GM21723 (cell line): ENCODE measurements at regions not wholly inside any gene's neighbourhood (a gene's known extent, or its start where the extent isn't known, plus 50 kb on each side); places are given as distances from the start of the nearest gene placed in this dataset.
A peak's percentile ranks its signal among the peaks of the same experiment; 100 is the strongest.
"Not testable (repeated sequence)": the region's sequence is repeated elsewhere in the genome, so short reads cannot be mapped to it uniquely, and the experiment has no call there.

Experiments used
- ATAC-seq: cut with Tn5 transposase; IDR thresholded peaks from one replicate; pipeline ENCODE4 v1.9.1; 2021; ENCODE audit warnings: mild to moderate bottlenecking, moderate library complexity; ENCODE audit not compliant: unreplicated experiment

DNA sequence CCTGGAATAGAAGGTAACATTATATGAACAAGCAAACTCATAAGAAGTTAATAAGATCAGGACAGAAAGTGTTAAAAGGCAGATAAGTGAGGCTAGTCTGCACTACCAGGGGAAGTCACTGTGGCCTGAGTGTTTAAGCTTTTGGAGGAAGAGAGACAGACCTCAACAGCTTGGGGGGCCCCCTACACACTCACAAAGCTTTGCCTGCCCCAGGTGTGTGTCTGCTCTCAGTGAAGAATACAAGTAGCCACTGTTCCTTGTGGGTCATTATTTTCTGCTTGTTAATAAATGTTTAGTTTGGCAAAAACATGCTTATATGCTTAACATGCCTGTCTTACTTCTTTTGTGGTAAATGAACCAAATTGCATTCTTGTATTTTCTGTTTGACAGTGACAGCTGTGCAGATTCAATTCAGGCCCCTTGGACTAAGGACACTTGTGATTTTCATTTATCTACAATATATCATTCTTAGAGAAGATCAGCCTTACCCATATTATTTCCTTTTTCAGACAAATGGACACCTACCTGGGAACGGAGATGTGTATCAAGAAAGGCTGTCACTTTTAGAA is 50.7 kb upstream of the C12orf71 start:
- ATAC-seq = peak; percentile 77

DNA sequence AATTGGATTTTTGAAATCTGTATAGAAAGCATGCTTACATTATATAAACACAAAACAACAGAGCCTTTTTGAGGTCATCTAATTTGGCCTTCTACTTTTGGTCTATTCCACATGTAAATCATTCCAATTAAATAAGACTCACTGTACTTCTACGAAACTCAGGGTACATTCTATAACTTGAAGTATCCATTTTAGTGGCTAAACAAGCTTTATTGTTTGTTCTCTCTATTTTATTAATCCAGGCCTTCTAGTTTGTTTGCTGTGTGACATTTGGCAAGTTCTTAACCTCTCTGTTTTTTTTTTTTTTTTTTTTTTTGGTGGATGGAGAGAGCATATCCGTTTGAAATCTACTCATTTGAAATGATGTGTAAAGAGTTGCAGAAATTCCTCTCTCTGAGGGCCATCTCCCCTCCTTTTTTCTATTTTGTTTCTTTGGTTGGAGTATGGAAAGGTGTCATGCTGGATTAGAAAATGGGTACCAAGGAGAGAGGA is 58.1 kb upstream of the C12orf71 start:
- ATAC-seq = no peak

DNA sequence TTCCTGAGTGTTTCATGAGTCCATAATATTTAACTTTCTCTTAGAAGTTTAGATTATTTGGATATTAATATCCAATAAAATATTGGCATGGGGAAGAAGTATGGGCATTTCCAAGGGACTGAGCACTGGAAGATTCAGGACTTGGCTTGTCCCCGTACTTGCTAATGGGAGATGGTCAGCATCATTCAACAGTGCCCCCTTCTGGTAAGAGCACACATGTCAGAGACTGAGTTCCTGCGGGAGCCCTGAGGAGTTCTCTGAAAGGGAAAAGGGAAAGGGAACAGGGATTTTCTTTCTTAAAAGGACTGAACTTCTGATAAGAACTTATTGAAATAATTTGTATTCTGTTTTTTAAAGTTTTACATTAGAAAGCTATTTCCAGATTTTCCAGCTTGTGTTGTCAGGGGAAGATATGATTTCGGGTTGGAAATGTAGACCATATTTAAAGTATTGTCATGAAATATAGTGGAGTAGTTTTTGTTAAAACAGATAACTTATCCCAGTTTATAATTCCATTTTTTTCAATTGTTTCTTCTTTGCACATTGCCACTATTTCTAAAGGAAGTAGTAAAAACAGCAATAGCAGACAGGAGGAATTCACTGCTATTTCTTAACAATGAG is 59.8 kb upstream of the C12orf71 start:
- ATAC-seq = no peak

DNA sequence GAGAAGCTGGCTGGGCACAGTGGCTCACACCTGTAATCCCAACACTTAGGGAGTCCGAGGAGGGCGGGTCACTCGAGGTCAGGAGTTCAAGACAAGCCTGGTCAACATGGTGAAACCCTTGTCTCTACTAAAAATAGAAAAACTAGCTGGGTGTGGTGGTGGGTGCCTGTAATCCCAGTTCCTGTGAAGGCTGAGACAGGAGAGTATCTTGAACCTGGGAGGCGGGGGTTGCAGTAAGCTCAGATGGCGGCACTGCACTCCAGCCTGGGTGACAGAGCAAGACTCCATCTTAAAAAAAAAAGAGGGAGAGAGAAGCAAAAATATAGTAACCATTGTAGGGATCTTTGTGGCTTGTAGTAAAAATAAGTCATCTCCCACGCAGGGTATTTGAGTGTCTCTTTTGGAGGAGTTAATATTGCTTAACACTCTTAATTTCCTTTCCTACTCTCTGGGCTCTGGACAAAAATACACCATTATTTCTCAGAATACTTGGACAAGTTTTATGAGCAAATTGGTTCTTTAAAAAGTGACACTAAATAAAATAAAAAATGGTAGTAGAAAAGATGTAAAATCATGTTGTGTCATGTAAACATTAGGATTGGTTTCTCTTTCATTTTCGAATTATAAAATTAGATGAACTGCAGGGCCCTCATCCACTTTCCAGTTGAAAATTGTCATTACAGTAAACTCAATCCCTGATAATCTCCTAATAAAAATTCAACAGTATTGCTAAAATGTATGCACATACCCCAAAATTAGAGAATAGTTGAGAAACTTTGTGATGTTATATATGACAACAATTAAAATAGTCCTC is 61.1 kb upstream of the C12orf71 start:
- no peak for ATAC-seq

DNA sequence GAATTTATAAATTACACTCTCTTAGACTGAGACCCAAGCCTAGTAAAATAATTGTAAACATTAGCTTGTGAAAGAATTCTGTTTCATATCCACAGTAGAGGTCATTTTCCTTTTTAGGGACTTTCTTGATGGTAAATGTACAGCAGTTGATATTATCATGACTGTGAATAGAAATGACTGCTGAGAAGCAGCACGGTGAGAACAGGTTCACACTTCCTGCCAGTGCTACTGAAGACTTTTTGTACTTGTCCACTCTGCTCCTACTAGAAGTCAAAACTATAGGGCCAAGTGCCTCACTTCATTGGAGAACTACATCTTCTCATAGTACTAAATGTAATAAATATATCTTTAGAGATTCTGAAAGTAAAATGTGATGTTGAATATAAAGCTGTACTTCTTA is 63.3 kb upstream of the C12orf71 start:
- peak; percentile 49 for ATAC-seq

DNA sequence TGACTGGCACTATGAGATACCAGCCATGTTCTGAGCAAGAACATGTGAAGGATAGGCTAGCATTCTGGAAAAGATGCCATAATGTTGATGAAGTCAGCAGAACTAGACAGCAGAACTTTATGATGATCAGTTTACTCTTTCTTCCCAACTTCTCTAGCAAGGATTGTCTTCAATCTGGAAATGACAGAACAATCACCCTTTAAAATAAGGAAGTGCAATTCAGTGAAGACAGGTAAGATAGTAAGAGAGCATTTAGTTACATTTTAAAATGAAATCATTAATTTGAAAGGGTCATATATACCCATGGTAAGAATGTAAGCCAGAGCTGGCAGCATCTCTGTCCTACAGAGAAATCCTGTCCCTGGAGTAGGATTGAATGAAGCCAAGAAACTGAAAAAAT is 66.0 kb upstream of the C12orf71 start:
- ATAC-seq = no peak

DNA sequence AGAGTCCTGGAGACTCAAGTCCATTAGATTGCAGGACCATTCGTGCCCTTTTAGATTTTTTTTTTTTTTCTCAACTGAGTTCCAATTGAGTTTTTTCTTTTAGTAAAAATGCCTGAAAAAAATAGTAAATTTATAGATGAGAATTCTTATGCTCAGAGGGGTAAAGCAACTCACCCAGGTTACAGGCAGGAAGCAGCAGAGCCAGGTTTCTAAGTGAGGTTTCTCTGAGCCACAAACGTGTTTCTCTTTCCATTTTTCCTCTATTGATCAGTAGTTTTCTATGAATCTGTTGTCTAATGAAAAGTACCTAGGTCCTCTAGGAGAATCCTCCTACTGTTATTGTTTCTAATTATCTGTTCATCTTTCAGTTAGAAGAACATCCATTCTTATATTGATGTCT is 66.4 kb upstream of the C12orf71 start:
- peak; percentile 39 for ATAC-seq

DNA sequence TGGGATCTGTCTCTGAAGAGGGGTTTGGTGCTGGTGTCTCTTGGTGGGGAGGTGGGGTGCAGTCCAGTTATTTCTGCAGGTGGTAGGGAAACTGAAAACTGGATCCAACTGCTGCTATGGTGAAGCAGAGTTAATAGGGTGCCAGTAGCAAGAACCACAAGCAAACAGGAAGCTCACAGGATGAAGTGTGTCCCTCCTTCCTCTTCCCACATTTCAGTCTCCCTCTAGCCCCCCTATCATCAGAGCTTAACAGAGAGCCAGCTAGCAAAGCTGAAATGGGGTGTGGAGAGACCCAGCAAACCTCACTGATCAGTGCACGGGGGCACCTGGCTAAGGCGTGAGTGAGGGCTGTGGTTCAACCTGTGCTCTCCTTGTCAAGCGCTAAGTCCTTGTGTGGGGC is 69.1 kb upstream of the C12orf71 start:
- ATAC-seq = no peak

DNA sequence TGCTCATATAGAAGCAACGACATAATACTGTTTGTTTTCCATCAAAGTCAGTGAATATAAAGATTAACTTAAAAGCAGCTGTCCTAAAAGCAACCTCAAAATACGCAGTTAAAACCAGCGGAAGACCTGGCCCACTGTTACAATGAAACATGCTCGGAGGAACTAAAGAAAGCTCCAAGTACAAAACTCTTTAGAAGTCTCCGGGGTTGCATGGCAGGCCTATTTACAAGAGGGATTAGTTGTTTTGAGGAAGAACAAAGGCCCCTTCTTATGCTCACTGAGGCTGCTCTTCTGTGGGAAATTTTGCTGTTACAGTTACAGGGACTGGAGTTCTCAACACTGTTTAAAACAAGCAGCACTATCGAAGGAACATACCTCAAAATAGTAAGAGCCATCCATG is 75.9 kb upstream of the C12orf71 start:
- ATAC-seq = no peak

DNA sequence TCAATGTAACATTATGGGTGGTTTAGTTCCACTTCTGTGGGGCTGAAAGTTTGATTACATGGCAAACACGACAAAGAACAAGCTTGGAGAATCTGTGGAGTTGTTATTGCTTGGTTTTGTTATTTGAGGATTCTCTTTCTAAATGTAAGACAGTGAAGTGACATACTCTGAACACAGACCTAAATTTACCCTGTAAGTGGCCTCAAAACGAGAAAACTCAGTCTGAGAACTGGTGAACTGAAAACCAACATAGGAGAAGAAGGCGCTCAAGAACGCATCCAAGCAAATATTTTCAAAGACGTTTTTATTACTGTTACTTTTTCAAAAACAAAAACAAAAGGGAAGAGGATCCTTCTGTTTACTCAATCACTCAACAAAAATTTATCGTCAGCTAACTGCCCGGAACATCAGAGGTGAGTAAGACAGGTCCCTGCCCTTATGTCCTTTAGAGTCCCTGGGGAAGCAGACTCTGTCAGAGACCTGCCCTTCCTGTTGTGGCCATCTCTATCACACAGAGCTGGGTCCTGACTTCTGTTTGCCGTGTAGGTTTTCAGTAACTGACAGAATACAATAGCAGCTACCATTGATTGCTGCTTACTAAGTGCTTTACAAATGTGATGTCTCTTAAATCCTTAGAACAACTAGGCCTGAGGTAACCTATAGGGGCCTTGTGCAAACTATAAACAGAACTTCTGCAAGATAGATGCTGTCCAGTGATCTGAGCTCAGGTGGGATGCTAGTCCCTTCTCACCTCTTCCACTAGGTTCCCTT is 79.3 kb upstream of the C12orf71 start:
- ATAC-seq = peak; percentile 71

DNA sequence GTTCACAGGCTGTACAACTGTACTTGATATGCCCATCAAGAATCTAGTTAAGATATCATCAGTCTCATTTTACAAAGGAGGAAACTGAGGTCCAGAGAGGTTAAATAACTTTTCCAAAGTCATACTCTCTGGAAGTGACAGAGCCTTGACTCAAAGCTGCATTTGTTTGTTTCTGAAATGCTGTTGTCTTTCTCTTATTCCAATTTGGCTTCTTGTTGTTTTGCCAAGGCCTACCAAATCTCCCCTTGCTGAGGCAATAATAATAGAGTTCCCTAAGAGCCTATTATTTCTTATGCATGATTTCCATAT is 79.8 kb upstream of the C12orf71 start:
- ATAC-seq = no peak

DNA sequence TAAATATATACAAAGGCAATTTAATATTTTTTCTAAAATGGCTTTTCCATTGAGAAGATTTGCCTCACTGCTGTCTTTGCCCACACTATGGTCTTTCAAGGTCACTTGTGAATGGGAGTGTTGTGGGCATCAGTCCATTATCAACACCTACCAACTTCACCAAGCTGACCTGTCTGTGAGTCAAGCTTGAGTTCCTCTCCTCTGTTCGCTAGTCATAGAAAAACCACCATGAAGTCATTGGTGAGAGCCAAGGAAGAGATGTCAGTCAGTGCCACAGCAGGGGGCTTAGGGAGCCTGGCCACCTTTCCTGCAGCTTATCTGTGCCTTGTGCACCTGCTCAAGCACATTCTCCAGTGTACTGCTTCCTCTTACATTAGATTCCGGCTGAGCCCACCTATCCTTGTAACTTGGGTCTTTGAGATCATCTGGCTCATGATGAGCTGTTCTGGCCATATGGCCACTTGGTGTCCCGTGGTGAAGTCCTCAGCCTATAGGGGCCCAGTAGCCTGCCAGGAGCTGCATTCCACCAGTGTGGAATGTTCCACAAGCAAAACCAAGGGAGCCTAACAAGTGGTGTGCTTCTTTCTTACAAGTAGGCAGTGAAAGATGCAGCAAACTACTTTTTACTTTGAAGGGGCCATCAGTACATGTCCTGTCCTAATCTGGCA is 80.8 kb upstream of the C12orf71 start:
- no peak for ATAC-seq

DNA sequence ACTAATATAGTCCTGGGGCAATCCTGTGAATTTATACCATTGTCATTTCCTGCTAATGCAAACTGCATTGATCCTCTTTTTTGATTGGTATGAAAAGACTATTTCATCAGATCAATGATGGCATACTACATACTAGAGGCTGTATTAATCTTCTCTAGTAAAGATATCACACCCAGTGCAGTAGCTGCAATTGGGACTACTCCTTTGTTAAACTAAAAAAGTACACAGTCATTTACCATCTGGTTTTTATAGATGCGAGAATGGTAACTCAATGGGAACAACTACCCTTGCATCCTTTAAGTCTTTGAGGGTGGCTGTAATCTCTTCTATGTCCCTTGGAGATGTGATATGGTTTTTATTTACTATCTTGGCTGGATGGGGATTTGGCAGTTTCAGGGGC is 80.2 kb upstream of the STK38L start:
- no peak for ATAC-seq

DNA sequence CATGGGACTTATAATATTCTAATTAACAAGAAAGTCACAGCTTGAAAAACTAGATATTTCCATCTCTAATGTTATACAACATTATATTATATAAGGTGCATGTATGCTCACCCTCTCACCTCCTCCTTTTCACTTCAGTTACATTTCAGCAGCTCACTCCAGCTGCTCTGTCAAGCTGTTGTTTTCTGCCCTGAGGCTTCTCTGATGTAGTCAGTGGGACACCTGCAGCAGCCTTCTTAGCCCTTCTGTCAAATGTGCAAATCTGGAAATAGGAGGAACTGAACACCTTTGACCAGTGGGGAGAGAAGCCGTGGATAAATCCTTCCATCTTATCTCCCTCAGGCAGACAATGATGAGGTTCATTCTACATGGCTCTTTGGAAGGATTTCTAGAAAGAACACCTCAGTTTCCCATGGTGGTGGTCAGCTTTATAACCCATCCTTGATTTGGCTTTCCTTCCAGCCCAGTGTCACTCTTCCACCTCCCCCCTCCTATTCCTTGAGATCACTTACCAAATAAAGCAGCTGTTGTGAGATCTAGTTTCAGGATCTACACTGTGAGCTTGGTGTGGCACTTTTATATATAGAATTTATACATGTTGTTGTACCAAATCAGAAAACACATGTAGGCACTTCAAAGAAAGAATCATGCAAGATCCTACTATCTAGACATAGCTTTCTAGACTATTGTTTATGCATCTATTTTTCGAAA is 79.6 kb upstream of the STK38L start:
- ATAC-seq = peak; percentile 45

DNA sequence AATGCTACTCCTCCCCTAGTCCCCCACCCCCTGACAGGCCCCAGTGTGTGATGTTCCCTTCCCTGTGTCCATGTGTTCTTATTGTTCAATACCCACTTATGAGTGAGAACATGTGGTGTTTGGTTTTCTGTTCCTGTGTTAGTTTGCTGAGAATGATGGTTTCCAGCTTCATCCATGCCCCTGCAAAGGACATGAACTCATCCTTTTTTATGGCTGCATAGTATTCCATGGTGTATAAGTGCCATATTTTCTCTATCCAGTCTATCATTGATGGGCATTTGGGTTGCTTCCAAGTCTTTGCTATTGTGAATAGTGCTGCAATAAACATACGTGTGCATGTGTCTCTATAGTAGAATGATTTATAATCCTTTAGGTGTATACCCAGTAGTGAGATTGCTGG is 78.1 kb upstream of the STK38L start:
- not testable (repeated sequence) for ATAC-seq

DNA sequence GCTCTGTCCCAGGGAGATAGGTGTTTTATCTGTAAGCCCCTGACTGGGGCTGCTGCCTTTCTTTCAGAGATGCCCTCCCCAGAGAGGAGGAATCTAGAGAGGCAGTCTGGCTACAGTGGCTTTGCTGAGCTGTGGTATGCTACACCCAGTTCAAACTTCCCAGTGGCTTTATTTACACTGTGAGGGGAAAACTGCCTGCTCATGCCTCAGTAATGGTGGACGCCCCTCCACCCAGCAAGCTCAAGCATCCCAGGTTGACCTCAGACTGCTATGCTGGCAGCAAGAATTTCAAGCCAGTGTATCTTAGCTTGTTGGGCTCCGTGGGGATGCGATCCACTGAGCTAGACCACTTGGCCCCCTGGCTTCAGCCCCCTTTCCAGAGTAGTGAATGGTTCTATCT is 72.6 kb upstream of the STK38L start:
- not testable (repeated sequence) for ATAC-seq

DNA sequence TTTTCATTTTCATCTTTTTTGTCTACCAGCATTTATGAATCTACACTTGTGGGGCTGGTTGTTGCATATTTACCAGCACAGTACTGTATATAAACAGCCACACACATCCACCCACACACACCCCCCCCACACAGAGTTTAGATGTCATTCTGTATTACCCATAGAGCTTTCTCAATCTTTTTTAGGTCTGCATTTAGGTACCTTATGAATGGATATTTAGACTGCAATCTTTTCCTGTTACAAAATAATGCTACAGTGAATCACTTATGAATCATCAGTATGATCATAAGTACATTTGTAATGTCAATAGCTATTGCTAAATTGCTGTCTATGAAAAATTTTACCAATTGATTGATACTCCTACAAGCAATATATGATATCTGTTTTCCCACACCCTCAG is 67.3 kb upstream of the STK38L start:
- no peak for ATAC-seq

DNA sequence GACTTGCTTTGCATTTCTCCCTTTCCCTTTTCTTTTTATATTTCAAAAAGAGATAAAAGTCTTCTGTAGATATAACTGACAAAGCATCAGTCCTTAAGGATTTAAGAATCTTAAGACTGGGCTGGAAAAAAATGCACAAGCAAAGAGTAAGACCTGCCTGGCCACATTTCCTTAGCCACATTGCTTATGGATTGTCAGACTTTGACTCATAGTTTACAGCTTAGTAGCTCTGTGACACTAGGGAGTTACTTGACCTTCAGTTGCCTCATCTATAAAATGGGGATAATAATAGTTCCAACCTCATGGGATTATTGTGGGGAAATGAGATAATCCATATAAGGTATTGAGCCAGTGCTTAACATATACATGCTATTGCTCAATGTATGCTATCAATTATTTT is 66.4 kb upstream of the STK38L start:
- no peak for ATAC-seq

DNA sequence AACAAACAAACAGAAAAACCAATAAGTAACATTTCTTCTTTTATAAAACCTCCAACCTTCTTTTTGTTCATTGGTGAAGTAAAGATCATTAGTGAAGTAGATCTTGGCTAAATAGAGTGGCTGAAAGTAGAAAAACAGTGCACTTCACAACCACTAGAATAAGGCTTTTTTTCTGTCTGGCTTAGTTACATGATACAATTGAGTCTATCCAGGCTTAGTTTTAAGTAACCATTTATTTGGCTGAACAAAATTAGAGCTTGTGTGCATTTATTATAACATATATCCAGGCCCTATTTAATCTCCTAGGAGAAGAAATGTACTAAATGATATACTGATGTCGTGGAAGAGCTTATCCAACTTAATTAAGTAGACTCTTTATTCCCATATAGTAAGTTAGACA is 65.8 kb upstream of the STK38L start:
- ATAC-seq = no peak

DNA sequence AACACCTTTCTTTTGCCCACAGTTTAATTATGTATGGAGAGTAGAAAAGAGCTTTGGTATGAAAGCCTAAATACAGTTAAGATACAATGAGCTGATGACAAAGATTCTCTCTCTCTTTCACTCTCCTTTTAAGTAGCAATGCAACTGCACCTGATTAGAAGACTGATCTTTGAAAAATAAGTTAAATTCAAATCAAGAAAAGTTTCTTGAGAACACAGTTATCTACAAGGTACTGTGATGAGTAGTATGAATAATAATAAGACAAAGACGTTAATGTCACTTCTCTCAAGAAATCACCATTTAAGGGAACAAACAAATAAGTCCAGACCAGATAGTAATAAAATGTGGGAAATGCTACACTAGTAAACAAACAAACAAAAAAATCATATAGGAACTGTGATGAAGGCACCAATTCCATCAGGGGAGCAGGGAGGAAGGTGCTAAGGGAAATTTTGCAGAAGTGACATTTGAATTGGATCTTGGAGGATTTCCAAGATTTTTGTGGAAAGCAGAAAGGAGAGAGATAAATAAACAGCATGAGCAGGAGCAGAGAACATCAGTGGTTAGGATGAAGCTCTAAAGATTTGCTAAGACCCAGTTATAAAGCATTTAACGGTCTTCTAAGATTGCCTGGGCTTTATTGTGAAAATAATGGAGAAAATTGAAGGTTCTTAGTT is 65.2 kb upstream of the STK38L start:
- ATAC-seq = no peak
